ENCODE measurements at regions not wholly inside any gene's neighbourhood (a gene's known extent, or its start where the extent isn't known, plus 50 kb on each side); places are given as distances from the start of the nearest gene placed in this dataset.
A peak's percentile ranks its signal among the peaks of the same experiment; 100 is the strongest.
"Not testable (repeated sequence)": the region's sequence is repeated elsewhere in the genome, so short reads cannot be mapped to it uniquely, and the experiment has no call there.

DNA sequence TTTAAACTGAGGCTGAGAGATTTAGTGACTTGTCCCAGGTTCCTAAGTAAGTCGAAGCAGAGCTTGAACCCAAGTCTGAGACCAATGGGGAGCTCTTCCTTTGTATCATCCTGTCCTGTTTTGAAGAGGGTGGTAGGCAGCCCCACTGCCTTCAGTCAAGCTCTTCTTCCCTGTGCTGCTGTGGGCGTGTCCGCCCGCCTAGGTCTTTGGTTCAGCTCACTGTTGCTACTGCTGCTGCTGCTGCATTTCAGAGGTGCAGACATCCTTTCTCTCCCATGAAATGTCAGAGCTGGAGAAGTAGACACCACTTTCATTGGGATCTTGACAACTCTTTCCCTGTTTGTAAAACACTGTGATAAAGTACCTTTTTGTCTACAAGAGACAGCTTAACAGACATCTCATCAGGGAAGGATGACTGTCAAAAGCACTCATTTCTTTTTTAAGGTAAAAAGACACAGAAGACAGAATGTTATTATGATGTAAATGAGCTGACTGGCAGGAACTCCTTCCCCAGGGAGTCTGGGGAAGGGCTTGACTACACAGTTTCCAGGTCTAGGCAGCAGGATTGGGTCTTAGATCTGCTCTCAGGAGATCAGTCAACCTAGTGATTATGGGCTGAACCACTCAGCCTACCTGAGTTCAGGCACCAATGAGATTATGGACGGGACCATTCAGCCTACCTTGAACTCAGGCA, 91.7 kb upstream of the TRIB2 start:
- H3K27ac Mint-ChIP-seq = no peak overlapping the region
- ATAC-seq (replicated peaks in 1 of 2) = no peak

DNA sequence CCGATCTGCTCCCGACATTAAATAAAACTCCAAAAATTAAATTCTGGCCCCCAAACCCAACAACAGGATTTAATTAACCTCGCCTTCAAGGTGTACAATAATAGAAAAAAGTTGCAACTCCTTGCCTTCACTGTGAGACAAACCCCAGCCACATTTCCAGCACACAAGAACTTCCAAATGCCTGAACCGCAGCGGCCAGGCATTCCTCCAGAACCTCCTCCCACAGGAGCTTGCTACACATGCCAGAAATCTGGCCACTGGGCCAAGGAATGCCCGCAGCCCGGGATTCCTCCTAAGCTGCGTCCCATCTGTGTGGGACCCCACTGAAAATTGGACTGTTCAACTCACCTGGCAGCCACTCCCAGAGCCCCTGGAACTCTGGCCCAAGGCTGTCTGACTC, 88.2 kb upstream of the TRIB2 start:
- not testable (repeated sequence) for ATAC-seq (replicated peaks in 1 of 2); H3K27me3 Mint-ChIP-seq (ENCODE audit: low read depth); H3K9me3 Mint-ChIP-seq; H3K27ac Mint-ChIP-seq; H3K36me3 Mint-ChIP-seq (ENCODE audit: insufficient read depth in 2 of 2); DNase-seq; H3K4me3 Mint-ChIP-seq
- H3K4me1 Mint-ChIP-seq (ENCODE audit: low read depth) = peaks cover 12% of the 10 kb centered on the region

More for the DNA sequence above, 91.7 kb upstream of the TRIB2 start:
- H3K4me1 Mint-ChIP-seq (ENCODE audit: low read depth) = peaks cover 10% of the 10 kb centered on the region
- H3K36me3 Mint-ChIP-seq (ENCODE audit: insufficient read depth in 2 of 2) = peaks cover 0 to 1% of the 10 kb centered on the region in 2 donors
- no peak for DNase-seq
- H3K9me3 Mint-ChIP-seq = no peaks in the 10 kb centered on the region
- no peak overlapping the region for H3K4me3 Mint-ChIP-seq
- no peaks in the 10 kb centered on the region for H3K27me3 Mint-ChIP-seq (ENCODE audit: low read depth)

DNA sequence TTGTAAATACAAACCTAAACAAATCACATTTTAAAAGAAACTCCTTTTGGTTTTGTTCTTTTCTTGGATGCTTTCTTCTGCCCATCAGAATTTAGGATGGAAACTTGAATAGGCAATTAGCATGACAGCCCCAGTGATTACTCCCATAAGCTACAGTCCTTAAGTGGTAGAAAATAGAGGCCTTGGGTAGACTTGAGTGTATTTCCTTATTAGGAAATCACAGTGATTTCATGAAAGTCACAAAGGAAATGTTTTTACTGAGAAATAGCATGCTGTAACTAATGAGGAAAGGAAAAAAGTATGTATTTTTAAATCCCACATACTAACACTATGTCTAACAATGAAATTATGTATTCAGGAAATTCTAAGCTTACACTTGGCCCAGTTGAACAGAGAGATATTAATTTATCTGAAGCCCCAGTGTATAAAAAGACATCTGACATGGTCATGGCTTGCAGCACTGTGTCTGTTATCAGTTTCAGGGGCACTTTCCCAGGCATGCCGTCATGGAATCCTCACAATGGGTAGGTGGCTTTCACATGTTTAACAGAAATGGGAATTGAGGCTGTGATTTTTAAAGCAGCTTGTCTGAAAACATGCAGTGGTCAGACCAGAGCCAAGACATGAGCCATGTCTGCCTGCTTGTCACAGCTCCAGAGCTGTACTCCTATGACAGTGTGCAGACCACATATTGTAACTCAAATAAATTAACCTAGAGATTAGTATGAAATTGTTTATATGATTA, 79.7 kb upstream of the TRIB2 start:
- Mint-ChIP-seq H3K4me1 (ENCODE audit: low read depth) (peaks cover 40% of the 10 kb centered on the region), H3K4me3 (no peak overlapping the region), H3K9me3 (peaks cover 0 to 4% of the 10 kb centered on the region in 2 donors), H3K27ac (no peak overlapping the region), H3K36me3 (ENCODE audit: insufficient read depth in 2 of 2) (no peaks in the 10 kb centered on the region), H3K27me3 (ENCODE audit: low read depth) (no peaks in the 10 kb centered on the region)
- DNase-seq = no peak
- ATAC-seq (replicated peaks in 1 of 2) = no peak

DNA sequence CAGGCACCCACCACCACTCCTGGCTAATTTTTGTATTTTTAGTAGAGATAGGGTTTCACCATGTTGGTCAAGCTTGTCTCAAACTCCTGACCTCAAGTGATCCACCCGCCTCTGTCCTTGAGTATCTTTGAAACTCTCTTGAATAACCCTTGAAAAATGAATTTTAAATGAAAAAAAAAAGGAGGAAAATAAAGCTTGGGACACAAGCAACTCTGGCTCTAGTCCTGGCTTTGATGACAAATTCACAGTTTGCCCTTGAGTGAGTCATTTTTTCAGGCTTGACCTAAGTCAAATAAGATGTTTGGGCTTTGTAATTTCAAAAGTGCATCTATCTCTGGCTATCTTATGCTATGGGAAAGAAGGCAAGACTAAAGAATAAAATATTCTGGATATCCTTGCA, 79.0 kb upstream of the TRIB2 start:
- Mint-ChIP-seq H3K27ac (no peak overlapping the region), H3K4me1 (ENCODE audit: low read depth) (peaks cover 42% of the 10 kb centered on the region), H3K9me3 (peaks cover 0 to 4% of the 10 kb centered on the region in 2 donors), H3K27me3 (ENCODE audit: low read depth) (no peaks in the 10 kb centered on the region), H3K4me3 (no peak overlapping the region), H3K36me3 (ENCODE audit: insufficient read depth in 2 of 2) (no peaks in the 10 kb centered on the region)
- ATAC-seq (replicated peaks in 1 of 2) = no peak
- DNase-seq = no peak

DNA sequence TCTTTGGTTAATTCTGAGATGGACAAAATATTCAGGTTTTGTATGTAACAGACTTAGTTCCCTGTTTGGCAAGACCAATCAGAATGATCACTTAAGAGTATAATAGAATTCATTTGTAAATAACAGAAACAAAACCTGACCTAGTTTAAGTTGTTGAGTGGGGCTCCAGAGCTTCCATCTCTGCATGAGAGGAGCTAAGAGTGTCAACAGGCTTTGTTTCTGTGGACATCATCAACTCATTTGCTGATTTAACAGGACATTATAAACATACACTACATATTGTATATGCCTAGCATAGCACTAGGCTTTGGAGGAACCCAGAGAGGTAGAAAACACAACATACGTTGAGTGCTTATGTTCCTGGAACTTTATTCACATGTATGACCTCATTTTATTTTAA, 75.3 kb upstream of the TRIB2 start:
- Mint-ChIP-seq H3K4me1 (ENCODE audit: low read depth) (peaks cover 42% of the 10 kb centered on the region), H3K27ac (no peak overlapping the region), H3K27me3 (ENCODE audit: low read depth) (no peaks in the 10 kb centered on the region)

DNA sequence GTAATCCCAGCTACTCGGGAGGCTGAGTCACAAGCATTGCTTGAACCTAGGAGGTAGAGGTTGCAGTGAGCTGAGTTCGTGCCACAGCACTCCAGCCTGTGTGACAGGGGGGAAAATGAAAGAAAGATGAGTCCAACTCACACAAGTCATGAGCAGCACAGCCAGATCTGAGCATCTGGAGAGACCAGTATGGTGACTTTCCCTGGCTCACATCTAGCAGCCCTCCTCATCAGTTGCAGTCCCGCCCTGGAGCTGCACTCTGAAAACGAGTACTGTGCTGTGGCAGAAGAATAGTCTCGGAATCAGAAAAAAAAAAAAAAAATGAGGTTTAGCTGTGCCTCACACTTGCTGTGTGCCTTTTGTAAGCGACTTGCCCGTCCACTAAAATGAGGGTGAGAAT, 74.4 kb upstream of the TRIB2 start:
- H3K27me3 Mint-ChIP-seq (ENCODE audit: low read depth) = no peaks in the 10 kb centered on the region
- DNase-seq (no peak), ATAC-seq (replicated peaks in 1 of 2) (no peak)
- H3K4me1 Mint-ChIP-seq (ENCODE audit: low read depth) = peaks cover 33% of the 10 kb centered on the region
- H3K4me3 Mint-ChIP-seq = no peak overlapping the region
- peaks cover 5 to 6% of the 10 kb centered on the region in 2 donors for H3K36me3 Mint-ChIP-seq (ENCODE audit: insufficient read depth in 2 of 2)
- no peak overlapping the region for H3K27ac Mint-ChIP-seq
- peaks cover 7 to 16% of the 10 kb centered on the region in 2 donors for H3K9me3 Mint-ChIP-seq

More for the DNA sequence above, 75.3 kb upstream of the TRIB2 start:
- ATAC-seq (replicated peaks in 1 of 2) (no peak), DNase-seq (no peak)
- Mint-ChIP-seq H3K36me3 (ENCODE audit: insufficient read depth in 2 of 2) (peaks cover 2 to 3% of the 10 kb centered on the region in 2 donors), H3K4me3 (no peak overlapping the region), H3K9me3 (peaks cover 3 to 14% of the 10 kb centered on the region in 2 donors)

DNA sequence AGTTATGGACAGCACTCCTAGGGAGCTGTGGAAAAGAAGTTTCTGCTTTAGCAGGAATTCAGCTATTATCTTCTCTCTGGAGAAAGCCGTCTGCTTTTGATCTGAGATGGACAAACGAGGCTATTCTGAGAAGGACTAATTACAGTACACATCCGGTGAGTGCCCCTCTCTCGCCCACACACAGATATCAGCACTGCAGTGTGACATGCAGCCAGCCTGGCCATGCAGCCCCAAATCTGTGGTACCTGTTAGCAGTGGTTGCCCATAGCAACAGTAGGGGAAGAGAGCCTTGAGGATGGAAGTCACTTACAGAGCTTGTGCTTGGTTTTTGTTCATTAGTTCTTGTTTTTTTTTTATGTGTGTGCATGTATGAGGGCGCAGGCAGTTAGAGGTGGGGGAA, 73.9 kb upstream of the TRIB2 start:
- Mint-ChIP-seq H3K4me1 (ENCODE audit: low read depth) (peaks cover 27% of the 10 kb centered on the region), H3K36me3 (ENCODE audit: insufficient read depth in 2 of 2) (peaks cover 5 to 6% of the 10 kb centered on the region in 2 donors), H3K27me3 (ENCODE audit: low read depth) (no peaks in the 10 kb centered on the region), H3K4me3 (no peak overlapping the region), H3K27ac (no peak overlapping the region), H3K9me3 (peaks cover 7 to 16% of the 10 kb centered on the region in 2 donors)
- DNase-seq (no peak), ATAC-seq (replicated peaks in 1 of 2) (no peak)

DNA sequence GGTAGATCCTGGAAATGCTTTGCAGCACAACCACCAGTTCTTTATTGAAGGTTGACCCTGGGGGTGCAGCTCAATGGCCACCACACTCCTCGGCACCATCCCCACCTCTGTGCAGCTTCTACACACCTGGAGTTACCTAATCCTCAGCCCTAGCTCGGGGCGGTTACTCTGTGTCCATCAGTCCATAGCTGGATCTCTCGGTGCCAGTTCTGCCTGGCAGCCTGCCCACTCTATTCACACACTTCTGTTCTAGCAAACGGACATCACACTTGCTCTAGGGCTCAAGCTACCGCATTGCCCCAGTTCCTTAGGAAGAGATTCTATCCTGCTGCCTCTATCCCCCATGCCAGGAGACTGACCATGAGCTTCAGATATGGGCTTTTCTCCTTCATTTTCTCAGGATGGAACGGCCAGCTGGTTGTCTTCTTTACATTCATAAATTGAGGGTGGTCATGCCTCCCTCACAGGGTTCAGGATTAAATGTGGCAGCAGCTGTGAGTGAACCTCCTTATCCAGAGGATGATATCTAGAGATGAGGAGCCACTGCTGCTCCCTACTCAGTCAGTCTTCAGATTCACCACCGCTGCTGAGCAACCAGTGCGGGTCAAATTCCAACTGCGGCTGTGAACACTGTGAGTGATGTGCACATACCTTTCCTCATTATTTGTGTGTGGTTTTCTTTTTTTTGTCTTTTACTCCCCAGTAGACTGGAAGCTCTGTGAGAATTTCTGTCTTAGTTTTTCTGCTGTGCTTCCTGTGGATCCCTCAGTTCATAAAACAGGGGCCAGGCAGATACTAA, 66.9 kb upstream of the TRIB2 start:
- ATAC-seq (replicated peaks in 1 of 2) (no peak), DNase-seq (no peak)
- no peak overlapping the region for H3K4me3 Mint-ChIP-seq
- peaks cover 7 to 8% of the 10 kb centered on the region in 2 donors for H3K9me3 Mint-ChIP-seq
- peaks cover 6% of the 10 kb centered on the region for H3K4me1 Mint-ChIP-seq (ENCODE audit: low read depth)
- peaks cover 5 to 6% of the 10 kb centered on the region in 2 donors for H3K36me3 Mint-ChIP-seq (ENCODE audit: insufficient read depth in 2 of 2)
- no peak overlapping the region for H3K27ac Mint-ChIP-seq
- no peaks in the 10 kb centered on the region for H3K27me3 Mint-ChIP-seq (ENCODE audit: low read depth)

DNA sequence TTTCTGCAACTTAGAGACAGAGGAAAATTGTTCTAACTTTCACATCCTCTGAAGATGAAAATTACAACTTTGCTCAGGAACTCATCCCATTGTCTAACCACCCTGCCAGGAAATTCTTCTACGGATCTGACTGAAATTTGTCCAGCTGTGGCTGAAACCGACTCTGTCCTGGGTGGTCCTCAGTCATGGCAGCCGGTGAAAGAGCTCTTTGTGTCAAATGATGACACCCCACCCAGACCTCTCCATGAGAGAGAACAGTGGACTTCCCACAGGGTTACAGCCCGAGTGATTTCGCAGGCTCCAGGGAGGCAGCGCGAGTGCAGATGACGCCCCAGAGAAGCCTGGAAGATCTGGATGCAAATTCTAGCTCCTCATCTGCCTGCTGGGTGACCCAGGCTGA, 65.1 kb upstream of the TRIB2 start:
- Mint-ChIP-seq H3K4me1 (ENCODE audit: low read depth) (peaks cover 10% of the 10 kb centered on the region), H3K9me3 (peaks cover 2 to 4% of the 10 kb centered on the region in 2 donors), H3K27me3 (ENCODE audit: low read depth) (no peaks in the 10 kb centered on the region), H3K36me3 (ENCODE audit: insufficient read depth in 2 of 2) (peaks cover 4 to 5% of the 10 kb centered on the region in 2 donors), H3K27ac (no peak overlapping the region), H3K4me3 (no peak overlapping the region)
- DNase-seq (no peak), ATAC-seq (replicated peaks in 1 of 2) (no peak)

DNA sequence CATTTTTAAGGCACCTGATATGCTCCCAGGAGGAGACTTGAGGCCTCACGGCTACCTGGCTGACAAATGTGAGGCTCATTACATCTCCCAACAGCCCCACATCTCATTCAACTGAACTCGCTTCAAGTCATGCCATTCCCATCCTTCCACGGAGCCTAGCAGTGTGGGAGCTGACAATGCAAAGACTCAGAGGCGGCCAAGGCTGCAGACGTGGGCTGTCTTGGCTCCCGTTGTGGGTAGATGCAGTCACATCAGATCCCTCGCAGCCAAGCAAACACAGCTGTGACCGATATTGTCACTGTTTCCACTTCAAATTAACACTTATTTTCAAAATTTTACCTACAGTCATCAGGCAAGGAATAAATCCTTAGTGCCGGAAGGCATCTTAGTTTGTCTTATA, 64.0 kb upstream of the TRIB2 start:
- Mint-ChIP-seq H3K36me3 (ENCODE audit: insufficient read depth in 2 of 2) (peaks cover 2% of the 10 kb centered on the region in 2 donors), H3K27ac (no peak overlapping the region), H3K4me1 (ENCODE audit: low read depth) (peaks cover 16% of the 10 kb centered on the region), H3K27me3 (ENCODE audit: low read depth) (no peaks in the 10 kb centered on the region), H3K9me3 (no peaks in the 10 kb centered on the region), H3K4me3 (no peak overlapping the region)
- ATAC-seq (replicated peaks in 1 of 2) (no peak), DNase-seq (no peak)

DNA sequence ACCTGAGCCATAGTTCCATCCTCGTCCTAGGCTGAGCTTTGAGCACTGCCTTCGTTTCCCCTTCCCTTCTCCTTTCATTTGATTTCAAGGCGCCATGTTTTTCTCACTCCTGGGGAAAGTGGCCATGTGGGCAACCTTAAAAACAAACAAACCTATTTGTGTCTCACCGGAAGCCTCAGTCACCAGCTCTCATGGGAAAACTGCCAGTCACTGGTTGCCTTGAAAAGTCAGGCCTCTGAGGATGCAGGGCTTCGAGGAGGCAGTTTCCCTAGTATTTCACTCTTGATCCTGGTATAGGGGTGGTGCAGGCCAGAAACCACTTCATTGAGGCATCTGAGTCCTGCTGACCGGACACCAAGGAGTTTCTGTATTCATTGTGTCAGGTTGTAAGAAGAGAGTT, 59.2 kb upstream of the TRIB2 start:
- H3K36me3 Mint-ChIP-seq (ENCODE audit: insufficient read depth in 2 of 2) = peaks cover 2 to 4% of the 10 kb centered on the region in 2 donors
- DNase-seq (no peak), ATAC-seq (replicated peaks in 1 of 2) (no peak)
- no peaks in the 10 kb centered on the region for H3K27me3 Mint-ChIP-seq (ENCODE audit: low read depth)
- peaks cover 20% of the 10 kb centered on the region for H3K4me1 Mint-ChIP-seq (ENCODE audit: low read depth)
- no peak overlapping the region for H3K4me3 Mint-ChIP-seq
- peaks cover 0 to 4% of the 10 kb centered on the region in 2 donors for H3K9me3 Mint-ChIP-seq
- H3K27ac Mint-ChIP-seq = peak overlapping the region; percentile 33

DNA sequence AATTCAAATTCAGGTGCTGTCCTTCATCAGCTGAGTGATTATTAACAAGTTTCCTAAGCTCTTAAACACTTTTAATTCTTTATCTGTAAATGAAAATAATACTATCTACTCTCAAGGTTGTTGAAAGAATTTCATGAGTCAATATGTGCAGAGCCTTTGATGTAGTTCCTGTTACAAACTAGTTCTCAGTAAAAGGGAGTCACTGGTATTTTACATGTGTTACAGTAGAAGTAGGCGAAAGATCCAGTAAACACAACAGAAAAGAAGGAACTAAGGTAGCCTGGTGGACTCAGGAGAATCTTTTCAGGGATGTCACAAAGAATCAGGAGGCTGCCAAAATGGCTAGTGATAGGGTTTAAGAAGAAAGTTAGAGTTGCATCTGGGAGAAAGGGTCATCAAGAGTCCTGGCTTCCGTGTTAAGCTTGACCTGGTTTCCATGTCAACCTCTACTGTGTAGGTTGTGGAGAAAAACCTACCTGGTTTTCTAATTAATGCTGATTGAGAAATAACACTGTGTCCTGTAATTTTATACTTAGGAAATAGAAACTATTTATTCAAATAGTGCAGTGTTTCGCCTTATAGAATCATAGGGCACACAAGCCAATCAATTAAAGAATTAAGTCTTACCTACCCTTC, 58.3 kb upstream of the TRIB2 start:
- H3K4me3 Mint-ChIP-seq = peak overlapping the region in 1 of 2 donors; percentile 12
- H3K4me1 Mint-ChIP-seq (ENCODE audit: low read depth) = peaks cover 20% of the 10 kb centered on the region
- peak in 1 of 2 donors; percentile 71 for ATAC-seq (replicated peaks in 1 of 2)
- H3K9me3 Mint-ChIP-seq = peaks cover 0 to 4% of the 10 kb centered on the region in 2 donors
- peaks cover 2 to 4% of the 10 kb centered on the region in 2 donors for H3K36me3 Mint-ChIP-seq (ENCODE audit: insufficient read depth in 2 of 2)
- no peak for DNase-seq
- no peaks in the 10 kb centered on the region for H3K27me3 Mint-ChIP-seq (ENCODE audit: low read depth)
- peak overlapping the region; percentile 15 for H3K27ac Mint-ChIP-seq
